ENCODE measurements at regions not wholly inside any gene's neighbourhood (a gene's known extent, or its start where the extent isn't known, plus 50 kb on each side); places are given as distances from the start of the nearest gene placed in this dataset.

DNA sequence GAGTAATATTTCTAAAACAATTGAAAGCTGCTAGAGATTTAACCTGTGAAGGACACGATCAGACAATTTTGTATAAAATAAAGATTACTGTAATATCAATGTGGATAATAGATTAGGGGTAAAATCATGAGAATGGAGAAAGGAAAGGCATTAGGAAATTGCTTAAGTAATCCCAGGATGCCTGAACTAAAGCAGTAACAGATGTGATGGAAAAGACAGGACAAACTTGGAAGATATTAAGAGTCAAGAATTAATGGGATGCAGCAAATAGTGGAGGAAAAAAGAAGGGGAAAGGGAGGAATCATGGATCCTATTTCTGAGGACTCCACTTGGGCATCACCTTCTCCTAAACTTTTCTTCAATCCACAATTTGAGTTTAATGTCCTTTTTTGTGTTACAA lies 437.1 kb upstream of the PMFBP1 start:
- no peak overlapping the region for H3K4me3 ChIP-seq
- no peaks in the 10 kb centered on the region for H3K9me2 ChIP-seq (replicated peaks; ENCODE audit: insufficient read depth)
- H3K27me3 ChIP-seq, result no peaks in the 10 kb centered on the region
- H2AFZ ChIP-seq, result no peak overlapping the region
- DNase-seq (ENCODE audit: low spot score), result no peak
- no peak overlapping the region for H3K27ac ChIP-seq
- no peaks in the 10 kb centered on the region for H4K20me1 ChIP-seq (ENCODE audit: insufficient read depth, poor library complexity, severe bottlenecking)
- no peaks in the 10 kb centered on the region for H3K36me3 ChIP-seq (replicated peaks; ENCODE audit: insufficient read depth, low read depth)
- H3K4me1 ChIP-seq (ENCODE audit: insufficient read depth), result no peaks in the 10 kb centered on the region
- 54% methylated on average over 1 of the region's 1 CpG for WGBS (ENCODE audit: low lambda C conversion rate, missing lambda C conversion rate)
- no peaks in the 10 kb centered on the region for H3K79me2 ChIP-seq
- no peak overlapping the region for H3K4me2 ChIP-seq
- TF ChIP-seq, protein P1, sequence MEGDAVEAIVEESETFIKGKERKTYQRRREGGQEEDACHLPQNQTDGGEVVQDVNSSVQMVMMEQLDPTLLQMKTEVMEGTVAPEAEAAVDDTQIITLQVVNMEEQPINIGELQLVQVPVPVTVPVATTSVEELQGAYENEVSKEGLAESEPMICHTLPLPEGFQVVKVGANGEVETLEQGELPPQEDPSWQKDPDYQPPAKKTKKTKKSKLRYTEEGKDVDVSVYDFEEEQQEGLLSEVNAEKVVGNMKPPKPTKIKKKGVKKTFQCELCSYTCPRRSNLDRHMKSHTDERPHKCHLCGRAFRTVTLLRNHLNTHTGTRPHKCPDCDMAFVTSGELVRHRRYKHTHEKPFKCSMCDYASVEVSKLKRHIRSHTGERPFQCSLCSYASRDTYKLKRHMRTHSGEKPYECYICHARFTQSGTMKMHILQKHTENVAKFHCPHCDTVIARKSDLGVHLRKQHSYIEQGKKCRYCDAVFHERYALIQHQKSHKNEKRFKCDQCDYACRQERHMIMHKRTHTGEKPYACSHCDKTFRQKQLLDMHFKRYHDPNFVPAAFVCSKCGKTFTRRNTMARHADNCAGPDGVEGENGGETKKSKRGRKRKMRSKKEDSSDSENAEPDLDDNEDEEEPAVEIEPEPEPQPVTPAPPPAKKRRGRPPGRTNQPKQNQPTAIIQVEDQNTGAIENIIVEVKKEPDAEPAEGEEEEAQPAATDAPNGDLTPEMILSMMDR (IDR thresholded peaks at IDR 0.05; ENCODE audit: poor library complexity), result no peak
- TF ChIP-seq EZH2 (IDR thresholded peaks at IDR 0.05; ENCODE audit: borderline replicate concordance) (no peak), EZH2phosphoT487 (IDR thresholded peaks at IDR 0.05; ENCODE audit: low read depth, severe bottlenecking, unreplicated experiment) (no peak)
- no peaks in the 10 kb centered on the region for H3K9me3 ChIP-seq (ENCODE audit: low read depth)

DNA sequence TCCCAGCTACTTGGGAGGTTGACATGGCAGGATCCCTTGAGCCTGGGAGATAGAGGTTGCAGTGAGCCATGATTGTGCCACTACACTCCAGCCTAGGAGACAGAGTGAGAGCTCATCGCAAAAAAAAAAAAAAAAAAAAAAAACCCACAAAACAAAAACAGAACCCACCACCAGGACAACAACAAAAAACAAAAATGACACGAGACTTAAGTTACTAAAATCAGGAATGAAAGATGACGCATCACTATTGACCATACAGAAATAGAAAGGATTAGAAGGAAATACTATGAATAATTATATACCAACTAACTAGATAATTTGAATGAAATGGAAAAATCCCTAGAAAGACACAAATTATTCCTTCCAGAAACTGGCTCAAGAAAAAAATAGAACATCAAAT lies 432.4 kb upstream of the PMFBP1 start:
- H3K36me3 ChIP-seq (replicated peaks; ENCODE audit: insufficient read depth, low read depth), result no peaks in the 10 kb centered on the region
- H4K20me1 ChIP-seq (ENCODE audit: insufficient read depth, poor library complexity, severe bottlenecking), result no peaks in the 10 kb centered on the region
- H3K79me2 ChIP-seq, result no peaks in the 10 kb centered on the region
- H3K27me3 ChIP-seq, result no peaks in the 10 kb centered on the region
- H3K27ac ChIP-seq, result no peak overlapping the region
- no peaks in the 10 kb centered on the region for H3K9me2 ChIP-seq (replicated peaks; ENCODE audit: insufficient read depth)
- no peaks in the 10 kb centered on the region for H3K4me1 ChIP-seq (ENCODE audit: insufficient read depth)
- WGBS (ENCODE audit: low lambda C conversion rate, missing lambda C conversion rate), result 91% methylated on average over 3 of the region's 3 CpGs
- H2AFZ ChIP-seq, result no peak overlapping the region
- no peak overlapping the region for H3K4me2 ChIP-seq
- DNase-seq (ENCODE audit: low spot score), result no peak
- no peak for TF ChIP-seq EZH2 (IDR thresholded peaks at IDR 0.05; ENCODE audit: borderline replicate concordance)
- TF ChIP-seq, protein P1 (IDR thresholded peaks at IDR 0.05; ENCODE audit: poor library complexity), result no peak
- TF ChIP-seq EZH2phosphoT487 (IDR thresholded peaks at IDR 0.05; ENCODE audit: low read depth, severe bottlenecking, unreplicated experiment), result no peak
- H3K4me3 ChIP-seq, result no peak overlapping the region
- H3K9me3 ChIP-seq (ENCODE audit: low read depth), result no peaks in the 10 kb centered on the region

DNA sequence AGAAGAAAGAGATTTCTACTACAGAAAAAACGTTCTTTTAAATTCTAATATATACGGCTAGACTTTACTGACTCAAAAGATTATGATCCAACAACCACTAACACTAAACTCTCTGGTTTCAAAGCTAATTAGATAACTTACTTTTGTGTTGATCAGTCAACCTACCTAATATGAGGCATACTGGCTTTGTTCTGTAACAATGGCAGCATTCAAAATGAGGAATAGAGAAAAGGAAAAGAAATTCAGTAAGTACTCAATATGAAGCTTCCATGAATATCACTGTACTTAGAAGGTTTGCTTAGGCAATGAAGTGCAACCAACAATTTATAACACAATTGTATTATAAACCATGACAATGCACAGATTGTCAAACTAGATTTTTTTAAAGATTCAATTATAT lies 430.5 kb upstream of the PMFBP1 start:
- no peaks in the 10 kb centered on the region for H3K9me2 ChIP-seq (replicated peaks; ENCODE audit: insufficient read depth)
- H3K79me2 ChIP-seq, result no peaks in the 10 kb centered on the region
- H4K20me1 ChIP-seq (ENCODE audit: insufficient read depth, poor library complexity, severe bottlenecking), result no peaks in the 10 kb centered on the region
- H3K4me3 ChIP-seq, result no peak overlapping the region
- no peaks in the 10 kb centered on the region for H3K36me3 ChIP-seq (replicated peaks; ENCODE audit: insufficient read depth, low read depth)
- no peaks in the 10 kb centered on the region for H3K27me3 ChIP-seq
- no peaks in the 10 kb centered on the region for H3K4me1 ChIP-seq (ENCODE audit: insufficient read depth)
- 97% methylated on average over 2 of the region's 2 CpGs for WGBS (ENCODE audit: low lambda C conversion rate, missing lambda C conversion rate)
- no peak overlapping the region for H3K27ac ChIP-seq
- no peak overlapping the region for H3K4me2 ChIP-seq
- no peak overlapping the region for H2AFZ ChIP-seq
- DNase-seq (ENCODE audit: low spot score), result no peak
- no peaks in the 10 kb centered on the region for H3K9me3 ChIP-seq (ENCODE audit: low read depth)
- no peak for TF ChIP-seq EZH2 (IDR thresholded peaks at IDR 0.05; ENCODE audit: borderline replicate concordance)
- no peak for TF ChIP-seq EZH2phosphoT487 (IDR thresholded peaks at IDR 0.05; ENCODE audit: low read depth, severe bottlenecking, unreplicated experiment)
- TF ChIP-seq, protein P1 (IDR thresholded peaks at IDR 0.05; ENCODE audit: poor library complexity), result no peak

DNA sequence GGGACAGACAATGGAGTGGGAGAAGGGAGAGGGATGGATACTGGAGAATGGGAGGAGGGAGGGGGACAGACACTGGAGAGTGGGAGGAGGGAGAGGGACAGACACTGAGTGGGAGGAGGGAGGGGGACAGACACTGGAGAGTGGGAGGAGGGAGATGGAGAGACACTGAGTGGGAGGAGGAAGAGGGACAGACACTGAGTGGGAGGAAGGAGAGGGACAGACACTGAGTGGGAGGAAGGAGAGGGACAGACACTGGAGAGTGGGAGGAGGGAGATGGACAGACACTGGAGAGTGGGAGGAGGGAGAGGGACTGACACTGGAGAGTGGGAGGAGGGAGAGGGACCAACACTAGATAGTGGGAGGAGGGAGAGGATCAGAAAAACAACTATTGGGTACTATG lies 426.7 kb upstream of the PMFBP1 start:
- Histone ChIP-seq H4K20me1 (ENCODE audit: insufficient read depth, poor library complexity, severe bottlenecking) (no peaks in the 10 kb centered on the region), H3K9me3 (ENCODE audit: low read depth) (no peaks in the 10 kb centered on the region), H2AFZ (no peak overlapping the region), H3K79me2 (no peaks in the 10 kb centered on the region), H3K4me2 (no peak overlapping the region), H3K9me2 (replicated peaks; ENCODE audit: insufficient read depth) (no peaks in the 10 kb centered on the region), H3K4me3 (no peak overlapping the region), H3K27me3 (no peaks in the 10 kb centered on the region), H3K36me3 (replicated peaks; ENCODE audit: insufficient read depth, low read depth) (no peaks in the 10 kb centered on the region), H3K4me1 (ENCODE audit: insufficient read depth) (no peaks in the 10 kb centered on the region), H3K27ac (no peak overlapping the region)
- TF ChIP-seq EZH2 (IDR thresholded peaks at IDR 0.05; ENCODE audit: borderline replicate concordance) (no peak), EZH2phosphoT487 (IDR thresholded peaks at IDR 0.05; ENCODE audit: low read depth, severe bottlenecking, unreplicated experiment) (no peak)
- TF ChIP-seq, protein P1 (IDR thresholded peaks at IDR 0.05; ENCODE audit: poor library complexity), result no peak
- no peak for DNase-seq (ENCODE audit: low spot score)

Measured in hepatocyte (in vitro differentiated cells).